Activated naive CD8-positive, alpha-beta T cell (primary cell): ENCODE measurements at regions not wholly inside any gene's neighbourhood (a gene's known extent, or its start where the extent isn't known, plus 50 kb on each side); places are given as distances from the start of the nearest gene placed in this dataset.

Source experiments
- H3K27ac Mint-ChIP-seq: one replicate; pipeline ENCODE4 v1.8.0; 2021; ENCODE audit warnings: mixed read lengths
- H3K27me3 Mint-ChIP-seq: one replicate; pipeline ENCODE4 v1.8.0; 2021; ENCODE audit warnings: mixed read lengths
- H3K36me3 Mint-ChIP-seq: one replicate; pipeline ENCODE4 v1.8.0; 2021; ENCODE audit warnings: mixed read lengths
- H3K4me1 Mint-ChIP-seq: one replicate; pipeline ENCODE4 v1.8.0; 2021; ENCODE audit warnings: low read depth, mixed read lengths
- H3K4me3 Mint-ChIP-seq: one replicate; pipeline ENCODE4 v1.8.0; 2021; ENCODE audit warnings: mild to moderate bottlenecking, mixed read lengths
- H3K9me3 Mint-ChIP-seq: one replicate; pipeline ENCODE4 v1.8.0; 2021; ENCODE audit warnings: low read depth, mixed read lengths

DNA sequence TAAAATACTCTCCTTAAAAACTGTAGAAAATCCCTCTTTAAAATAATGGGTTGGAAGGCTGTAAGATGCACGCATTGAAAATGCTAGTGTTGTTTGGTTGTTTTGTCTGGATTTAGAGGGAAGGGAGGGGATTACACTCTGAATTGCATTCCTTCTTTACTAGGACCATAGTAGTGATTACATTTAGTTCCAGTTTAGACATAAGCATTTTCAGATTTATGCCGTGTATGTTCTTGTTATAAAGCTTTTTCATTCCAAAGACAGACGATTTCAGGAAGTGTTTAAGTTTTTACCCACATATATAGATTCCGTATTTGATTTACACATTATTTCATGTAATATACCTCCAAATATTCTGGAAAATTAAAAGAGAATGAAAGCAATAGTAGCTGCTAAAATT lies 538.4 kb downstream of the PTPRC start:
- Mint-ChIP-seq H3K27me3 (peaks cover 2% of the 10 kb centered on the region), H3K9me3 (no peaks in the 10 kb centered on the region), H3K4me1 (peaks cover 25% of the 10 kb centered on the region), H3K27ac (no peak overlapping the region), H3K4me3 (no peak overlapping the region), H3K36me3 (no peaks in the 10 kb centered on the region)

DNA sequence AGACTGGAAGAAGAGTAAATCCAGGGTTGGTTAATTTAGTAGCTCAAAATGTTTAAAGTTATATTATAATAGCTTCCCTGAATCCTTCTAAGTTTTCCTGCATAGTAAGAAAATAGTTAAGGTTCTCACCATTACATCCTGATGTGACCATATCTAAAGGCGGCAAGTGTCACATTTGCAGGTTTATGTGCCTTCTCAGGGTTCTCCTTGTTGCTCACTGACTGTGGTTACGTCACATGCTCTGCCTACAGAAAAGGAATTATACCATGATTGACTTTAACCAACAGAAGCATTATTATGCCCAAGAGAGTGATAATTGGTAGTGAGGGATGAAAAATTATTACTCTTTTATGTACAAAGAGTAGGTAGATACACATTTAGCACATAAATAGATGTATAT lies 539.8 kb downstream of the PTPRC start:
- no peak overlapping the region for H3K4me3 Mint-ChIP-seq
- peaks cover 11% of the 10 kb centered on the region for H3K4me1 Mint-ChIP-seq
- H3K9me3 Mint-ChIP-seq = no peaks in the 10 kb centered on the region
- H3K27ac Mint-ChIP-seq = no peak overlapping the region
- peaks cover 2% of the 10 kb centered on the region for H3K27me3 Mint-ChIP-seq
- H3K36me3 Mint-ChIP-seq = no peaks in the 10 kb centered on the region

DNA sequence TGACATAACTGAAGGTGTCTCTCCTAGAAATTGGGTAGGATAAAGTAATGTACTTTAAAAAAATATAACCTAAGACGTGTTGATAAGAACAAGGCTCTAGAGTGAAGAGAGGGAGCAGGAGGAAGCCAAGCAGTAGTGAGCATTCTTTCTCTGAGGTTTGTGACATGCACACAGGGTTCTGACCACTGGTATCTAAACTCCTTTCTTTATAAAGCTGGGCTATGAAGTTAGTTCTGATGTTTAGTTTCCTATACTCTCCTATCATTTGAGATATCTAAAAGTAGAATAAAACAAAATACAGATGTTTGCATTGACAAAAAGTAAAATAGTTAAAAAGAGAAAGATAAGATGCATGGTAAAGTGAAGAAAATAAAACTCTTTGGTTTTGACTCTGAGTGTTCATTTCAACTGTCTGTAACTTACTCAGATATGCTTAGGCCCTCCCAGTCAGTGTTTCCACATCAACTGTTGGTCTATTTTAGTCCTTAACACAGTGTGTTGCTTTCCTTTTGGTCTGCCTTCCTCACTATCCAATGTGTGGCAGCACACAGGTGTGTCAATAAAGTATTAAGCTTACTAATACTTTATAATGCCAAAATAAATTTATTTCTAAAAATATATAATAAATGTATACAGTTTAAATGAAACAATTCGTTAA lies 543.5 kb downstream of the PTPRC start:
- no peaks in the 10 kb centered on the region for H3K27me3 Mint-ChIP-seq
- H3K27ac Mint-ChIP-seq = no peak overlapping the region
- H3K4me3 Mint-ChIP-seq = no peak overlapping the region
- no peaks in the 10 kb centered on the region for H3K36me3 Mint-ChIP-seq
- H3K9me3 Mint-ChIP-seq = no peaks in the 10 kb centered on the region
- H3K4me1 Mint-ChIP-seq = no peaks in the 10 kb centered on the region

DNA sequence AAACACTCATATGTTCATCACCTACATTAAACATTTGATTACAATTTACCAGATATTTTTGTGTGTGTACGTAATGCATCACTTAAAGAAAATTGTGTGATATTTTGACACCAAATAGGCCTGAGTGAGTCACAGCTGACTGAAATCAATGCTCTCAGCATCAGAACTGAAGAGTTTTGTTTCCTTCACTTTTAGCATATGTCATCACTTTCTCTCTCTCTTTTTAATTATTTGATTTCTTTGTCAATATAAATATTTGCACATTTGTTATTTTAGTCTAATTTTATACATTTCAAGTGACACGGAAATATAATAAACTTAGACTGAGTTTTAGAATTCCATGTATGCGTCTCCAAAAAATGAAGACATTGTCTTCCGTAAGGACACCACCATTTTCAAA lies 545.3 kb downstream of the PTPRC start:
- no peak overlapping the region for H3K27ac Mint-ChIP-seq
- no peak overlapping the region for H3K4me3 Mint-ChIP-seq
- H3K27me3 Mint-ChIP-seq = no peaks in the 10 kb centered on the region
- no peaks in the 10 kb centered on the region for H3K36me3 Mint-ChIP-seq
- no peaks in the 10 kb centered on the region for H3K4me1 Mint-ChIP-seq
- no peaks in the 10 kb centered on the region for H3K9me3 Mint-ChIP-seq

DNA sequence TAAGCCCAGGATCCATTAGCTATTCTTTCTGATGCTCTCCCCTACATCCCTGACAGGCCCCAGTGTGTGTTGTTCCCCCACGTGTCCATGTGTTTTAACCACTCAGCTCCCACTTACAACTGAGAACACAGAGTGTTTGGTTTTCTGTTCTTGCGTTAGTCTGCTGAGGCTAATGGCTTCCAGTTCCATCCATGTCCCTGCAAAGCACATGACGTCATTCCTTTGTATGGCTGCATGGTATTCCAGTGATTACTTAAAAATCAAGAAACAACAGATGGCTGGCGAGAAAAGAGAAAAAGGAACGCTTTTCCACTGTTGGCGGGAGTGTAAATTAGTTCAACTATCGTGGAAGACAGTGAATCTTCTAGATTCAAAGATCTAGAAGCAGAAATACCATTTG lies 556.0 kb downstream of the PTPRC start:
- no peak overlapping the region for H3K27ac Mint-ChIP-seq
- H3K27me3 Mint-ChIP-seq = no peaks in the 10 kb centered on the region
- H3K4me1 Mint-ChIP-seq = no peaks in the 10 kb centered on the region
- H3K9me3 Mint-ChIP-seq = no peaks in the 10 kb centered on the region
- H3K4me3 Mint-ChIP-seq = no peak overlapping the region
- peaks cover 7% of the 10 kb centered on the region for H3K36me3 Mint-ChIP-seq

DNA sequence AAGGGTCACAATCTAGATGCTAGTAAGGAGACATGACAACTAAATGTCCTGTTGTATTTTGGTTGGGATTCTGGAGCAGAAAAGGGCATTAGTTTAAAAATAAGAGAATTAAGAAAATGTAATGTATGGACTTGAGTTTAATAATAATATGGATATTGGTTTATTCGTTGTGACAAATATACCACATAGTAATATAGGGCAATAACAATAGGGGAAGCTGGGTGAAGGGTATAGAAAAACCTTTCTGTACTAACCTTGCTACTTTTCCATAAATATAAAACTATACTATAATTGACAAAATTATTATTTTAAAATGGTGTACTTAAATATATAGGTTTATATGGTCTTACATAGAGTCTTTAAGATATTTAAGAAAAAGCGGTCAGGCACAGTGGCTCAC lies 558.9 kb downstream of the PTPRC start:
- Mint-ChIP-seq H3K4me1 (peaks cover 2% of the 10 kb centered on the region), H3K36me3 (peaks cover 7% of the 10 kb centered on the region), H3K27ac (no peak overlapping the region), H3K27me3 (no peaks in the 10 kb centered on the region), H3K9me3 (no peaks in the 10 kb centered on the region), H3K4me3 (no peak overlapping the region)

DNA sequence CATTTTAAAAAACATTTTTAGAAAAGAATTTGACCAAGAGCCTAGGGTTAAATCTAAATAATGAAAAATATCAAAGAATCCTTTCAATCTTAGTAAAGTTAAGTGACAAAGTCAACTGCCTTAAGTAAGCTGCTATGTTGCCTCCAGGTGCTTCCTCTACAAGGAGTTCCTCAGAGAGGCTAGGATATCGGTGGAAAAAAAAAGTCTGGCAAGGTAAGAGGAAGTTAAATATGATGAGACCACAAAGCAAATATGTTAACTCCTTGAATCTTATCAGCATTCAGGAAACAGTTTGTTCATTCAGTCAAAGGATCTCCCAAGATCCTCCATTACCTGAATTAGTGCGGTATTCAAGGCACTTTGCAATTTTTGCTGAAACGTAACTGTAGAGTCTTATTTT lies 563.5 kb downstream of the PTPRC start:
- no peaks in the 10 kb centered on the region for H3K9me3 Mint-ChIP-seq
- no peak overlapping the region for H3K27ac Mint-ChIP-seq
- H3K27me3 Mint-ChIP-seq = no peaks in the 10 kb centered on the region
- peaks cover 3% of the 10 kb centered on the region for H3K36me3 Mint-ChIP-seq
- H3K4me3 Mint-ChIP-seq = no peak overlapping the region
- H3K4me1 Mint-ChIP-seq = peaks cover 3% of the 10 kb centered on the region

DNA sequence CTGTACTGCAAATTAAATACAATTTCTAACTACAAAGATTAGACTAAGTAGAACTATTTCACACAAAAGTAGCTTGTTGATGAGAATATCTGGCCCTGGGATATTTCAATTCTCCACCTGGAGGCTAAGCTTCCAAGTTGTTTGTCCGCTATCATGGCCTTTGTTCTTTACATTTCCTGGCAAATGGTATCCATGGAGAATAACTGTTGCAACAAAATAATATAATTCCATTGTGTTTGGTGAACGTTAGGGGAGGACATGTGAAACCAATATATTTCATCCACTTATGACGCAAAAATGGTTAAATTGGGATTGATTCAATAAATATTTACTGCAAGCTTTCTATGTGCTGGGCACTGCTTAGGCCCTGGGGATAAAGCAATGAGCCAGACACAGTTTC lies 565.4 kb downstream of the PTPRC start:
- Mint-ChIP-seq H3K9me3 (no peaks in the 10 kb centered on the region), H3K36me3 (no peaks in the 10 kb centered on the region), H3K27ac (no peak overlapping the region), H3K4me3 (no peak overlapping the region), H3K4me1 (peaks cover 3% of the 10 kb centered on the region), H3K27me3 (no peaks in the 10 kb centered on the region)

DNA sequence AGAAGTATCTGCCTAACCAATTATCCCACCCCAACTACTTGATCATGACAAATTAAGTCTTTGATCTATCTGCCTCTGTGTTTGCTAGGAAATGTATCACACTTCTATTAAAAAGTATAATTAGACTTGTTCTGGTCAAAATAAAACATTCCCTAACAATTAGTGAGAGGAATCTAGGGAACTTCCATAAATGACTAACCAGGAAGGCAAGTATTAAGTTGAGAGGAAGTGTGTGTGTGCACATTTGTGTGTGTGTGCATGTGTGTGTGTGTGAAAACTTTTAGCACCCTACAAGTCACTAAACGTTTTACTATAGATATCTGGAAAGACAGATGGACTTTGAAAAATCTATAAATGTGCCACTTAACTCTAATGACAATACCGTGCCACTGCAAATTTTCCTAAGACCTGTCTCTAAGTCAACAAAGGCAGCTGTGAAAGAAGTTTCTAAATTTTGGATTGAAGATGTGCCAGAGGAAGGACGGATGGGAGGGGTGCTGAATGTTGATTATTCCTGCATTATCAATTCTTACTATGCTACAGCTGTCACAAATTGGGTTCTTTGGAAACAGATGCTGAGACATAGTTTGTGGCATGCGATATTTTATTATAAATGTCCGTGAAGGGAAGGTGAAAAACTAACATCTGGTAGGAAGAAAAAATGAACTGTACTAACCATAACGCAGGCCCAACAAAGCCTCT lies 567.1 kb downstream of the PTPRC start:
- H3K4me1 Mint-ChIP-seq = peaks cover 3% of the 10 kb centered on the region
- no peaks in the 10 kb centered on the region for H3K9me3 Mint-ChIP-seq
- H3K27ac Mint-ChIP-seq = no peak overlapping the region
- H3K4me3 Mint-ChIP-seq = no peak overlapping the region
- peaks cover 4% of the 10 kb centered on the region for H3K36me3 Mint-ChIP-seq
- no peaks in the 10 kb centered on the region for H3K27me3 Mint-ChIP-seq

DNA sequence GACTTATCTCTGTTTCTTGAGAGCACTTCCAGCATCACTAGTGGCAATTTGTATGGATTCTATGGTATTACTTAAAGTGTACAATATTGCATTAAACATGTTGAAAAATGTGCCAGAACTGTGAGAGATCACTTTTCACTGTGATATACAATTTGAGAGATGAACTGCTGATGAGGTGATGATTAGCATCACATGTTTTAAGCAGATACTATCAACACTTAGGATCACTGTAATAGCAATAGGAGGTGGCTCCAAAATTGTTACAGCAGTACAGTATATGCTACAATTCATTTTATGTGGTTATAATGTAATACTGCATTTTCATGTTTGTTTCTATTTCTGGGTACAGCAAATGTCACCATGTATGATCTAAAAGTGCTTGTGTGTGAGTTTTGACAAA lies 570.0 kb downstream of the PTPRC start:
- H3K4me3 Mint-ChIP-seq = no peak overlapping the region
- peaks cover 2% of the 10 kb centered on the region for H3K9me3 Mint-ChIP-seq
- peaks cover 4% of the 10 kb centered on the region for H3K36me3 Mint-ChIP-seq
- H3K27me3 Mint-ChIP-seq = no peaks in the 10 kb centered on the region
- no peak overlapping the region for H3K27ac Mint-ChIP-seq
- H3K4me1 Mint-ChIP-seq = no peaks in the 10 kb centered on the region

DNA sequence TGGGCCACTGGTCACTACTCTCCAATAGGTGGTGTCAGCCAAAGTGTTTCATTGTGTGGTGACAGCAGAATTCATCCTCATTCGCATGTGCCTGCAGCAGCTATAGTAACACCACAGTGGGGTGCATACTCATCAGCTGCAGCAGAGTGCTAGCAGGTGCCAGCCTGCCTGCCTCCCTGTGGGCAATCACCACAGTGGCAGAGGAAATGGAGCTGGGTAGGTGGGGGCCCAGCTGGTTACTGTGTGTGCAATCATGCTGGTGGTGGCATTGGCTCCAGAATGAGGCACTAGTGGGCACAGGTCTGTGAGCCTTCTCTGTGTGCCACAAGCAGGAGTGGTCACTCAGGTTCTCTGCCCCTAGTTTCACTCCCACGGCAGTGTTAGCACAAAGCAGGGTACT lies 579.2 kb downstream of the PTPRC start:
- H3K36me3 Mint-ChIP-seq = no peaks in the 10 kb centered on the region
- H3K27ac Mint-ChIP-seq = no peak overlapping the region
- H3K4me3 Mint-ChIP-seq = no peak overlapping the region

DNA sequence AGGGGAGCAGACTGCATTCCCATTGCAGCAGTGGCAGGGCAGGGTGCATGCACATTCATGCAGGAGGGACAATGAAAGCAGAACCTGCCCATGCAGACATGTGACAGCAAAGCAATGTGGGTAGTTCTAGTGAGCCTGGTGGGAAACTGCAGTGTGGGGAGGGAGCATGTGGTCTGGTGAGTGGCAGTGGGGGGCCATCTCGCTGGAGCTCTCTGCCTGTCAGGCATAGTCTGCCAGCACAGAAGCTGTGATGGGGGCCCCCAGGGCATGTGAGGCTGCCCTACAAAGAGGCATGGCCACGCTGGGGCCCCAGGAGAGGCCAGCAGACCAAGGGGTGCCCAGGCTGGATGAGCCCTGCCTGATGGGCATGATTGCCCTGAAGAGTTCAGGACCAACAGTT lies 579.7 kb downstream of the PTPRC start:
- Mint-ChIP-seq H3K4me3 (no peak overlapping the region), H3K4me1 (peaks cover 2% of the 10 kb centered on the region), H3K27ac (no peak overlapping the region), H3K36me3 (no peaks in the 10 kb centered on the region), H3K27me3 (no peaks in the 10 kb centered on the region), H3K9me3 (peaks cover 3% of the 10 kb centered on the region)

More for the DNA sequence above, 579.2 kb downstream of the PTPRC start:
- Mint-ChIP-seq H3K9me3 (peaks cover 3% of the 10 kb centered on the region), H3K4me1 (peaks cover 2% of the 10 kb centered on the region), H3K27me3 (no peaks in the 10 kb centered on the region)

DNA sequence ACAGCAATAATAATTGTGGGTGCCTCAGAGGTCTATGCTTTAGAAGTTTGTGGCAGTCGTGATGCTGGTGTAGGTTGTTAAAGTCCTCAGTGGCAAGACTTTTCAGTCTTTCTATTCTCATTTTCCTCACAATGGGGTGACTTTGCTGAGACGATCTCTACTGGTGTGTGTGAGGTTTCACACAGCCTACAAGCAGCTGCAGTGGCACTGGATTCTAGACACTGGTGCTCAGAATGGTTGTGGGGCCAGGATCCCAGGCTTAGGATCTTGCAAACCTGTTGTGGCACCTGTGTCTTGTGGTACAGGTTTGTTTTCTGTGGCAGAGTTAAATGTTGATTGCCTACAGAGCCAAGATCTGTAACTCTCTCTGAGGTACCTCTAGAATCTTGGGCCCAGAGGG lies 581.2 kb downstream of the PTPRC start:
- no peak overlapping the region for H3K4me3 Mint-ChIP-seq
- H3K36me3 Mint-ChIP-seq = no peaks in the 10 kb centered on the region
- peaks cover 8% of the 10 kb centered on the region for H3K4me1 Mint-ChIP-seq
- H3K27ac Mint-ChIP-seq = no peak overlapping the region
- no peaks in the 10 kb centered on the region for H3K27me3 Mint-ChIP-seq
- no peaks in the 10 kb centered on the region for H3K9me3 Mint-ChIP-seq

DNA sequence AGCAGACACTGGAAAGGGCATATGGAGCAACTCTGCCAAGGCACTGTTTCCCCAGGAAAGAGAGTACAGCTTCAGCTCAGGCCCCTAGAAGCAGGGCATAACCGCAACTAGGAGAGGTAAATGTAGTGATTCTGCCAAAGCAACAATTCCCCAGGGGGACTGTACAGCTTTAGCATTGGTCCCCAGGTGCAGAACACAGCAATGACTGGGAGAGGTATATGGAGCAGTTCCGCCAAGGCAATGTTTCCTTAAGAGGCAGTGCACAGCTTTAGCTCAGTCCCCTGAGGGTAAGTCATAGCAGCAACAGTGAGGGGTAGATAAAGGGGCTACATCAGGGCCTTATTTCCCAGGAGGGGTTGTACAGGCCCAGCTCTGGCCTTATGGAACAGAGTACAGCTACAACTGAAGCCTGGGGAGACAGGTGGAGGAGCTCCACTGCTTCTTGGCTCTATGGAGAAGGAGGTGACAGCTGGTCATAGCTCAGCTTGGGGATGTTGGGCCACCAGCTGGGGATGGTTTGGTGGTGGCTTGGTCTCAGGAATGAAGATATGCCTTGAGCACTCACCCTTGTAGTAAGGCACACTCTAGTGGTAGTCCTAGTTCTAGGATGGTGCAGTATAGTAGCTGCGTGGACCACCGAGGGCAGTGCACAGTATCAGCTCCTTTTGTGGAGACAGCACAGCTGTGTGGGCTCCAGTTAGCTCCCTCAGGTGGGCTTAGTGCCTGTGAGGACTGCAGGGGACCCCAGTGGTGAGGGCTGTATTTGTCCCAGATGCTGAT lies 582.7 kb downstream of the PTPRC start:
- Mint-ChIP-seq H3K4me3 (no peak overlapping the region), H3K4me1 (peaks cover 23% of the 10 kb centered on the region), H3K9me3 (no peaks in the 10 kb centered on the region), H3K27ac (no peak overlapping the region), H3K27me3 (no peaks in the 10 kb centered on the region), H3K36me3 (no peaks in the 10 kb centered on the region)

DNA sequence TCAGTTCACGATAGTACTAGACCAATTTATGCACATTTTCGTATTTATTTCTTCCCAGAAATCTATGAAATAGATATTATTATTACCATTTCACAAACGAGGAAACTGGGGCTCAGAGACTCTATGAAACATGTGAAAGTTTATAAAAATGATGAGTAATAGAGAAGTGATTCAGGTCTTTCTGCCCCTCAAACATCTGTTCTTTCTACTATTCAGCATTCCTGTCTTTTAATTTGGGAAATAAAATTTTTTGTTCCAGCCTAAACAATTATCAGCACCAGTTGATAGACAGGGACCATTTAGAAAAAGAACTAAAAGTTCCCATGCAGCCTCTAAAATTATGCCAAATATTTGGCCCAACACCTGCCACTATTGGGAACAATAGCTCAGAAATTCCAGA lies 585.1 kb downstream of the PTPRC start:
- Mint-ChIP-seq H3K4me1 (peaks cover 27% of the 10 kb centered on the region), H3K9me3 (no peaks in the 10 kb centered on the region), H3K36me3 (no peaks in the 10 kb centered on the region), H3K27ac (no peak overlapping the region), H3K27me3 (no peaks in the 10 kb centered on the region), H3K4me3 (no peak overlapping the region)
